CD4-positive, CD25-positive, alpha-beta regulatory T cell (primary cell): ENCODE measurements at regions not wholly inside any gene's neighbourhood (a gene's known extent, or its start where the extent isn't known, plus 50 kb on each side); places are given as distances from the start of the nearest gene placed in this dataset.

Experiments
- ATAC-seq, 2 donors: fragments of 150-1000 bp; cut with Tn5 transposase; one replicate each; pipeline ENCODE4 v1.10.0; 2021; ENCODE audit warnings: low read depth in 2 of 2, moderate number of reproducible peaks in 2 of 2, moderate library complexity in 1 of 2
- DNase-seq, 3 donors: peaks; one replicate each; pipeline versions ENCODE4 v3.0.0 to v3.0.0-alpha.2; 2012 to 2022; ENCODE audit warnings: mixed read lengths in 1 of 3
- H3K27ac ChIP-seq: one replicate; pipeline ENCODE4 v1.7.0; 2013; ENCODE audit warnings: mild to moderate bottlenecking, low read length; ENCODE audit not compliant: insufficient read depth, poor library complexity, severe bottlenecking
- H3K27me3 ChIP-seq: one replicate; pipeline ENCODE4 v1.7.0; 2013; ENCODE audit warnings: low read length; ENCODE audit not compliant: control insufficient read depth, insufficient read depth
- H3K36me3 ChIP-seq: one replicate; pipeline ENCODE4 v1.7.0; 2013; ENCODE audit warnings: mild to moderate bottlenecking, low read length, moderate library complexity; ENCODE audit not compliant: control insufficient read depth, insufficient read depth
- H3K4me1 ChIP-seq: 2 replicates; pipeline ENCODE4 v1.7.0; 2013; ENCODE audit warnings: mild to moderate bottlenecking, low read length; ENCODE audit not compliant: insufficient read depth, control insufficient read depth, poor library complexity, severe bottlenecking
- H3K4me3 ChIP-seq: one replicate; pipeline ENCODE4 v1.7.0; 2013; ENCODE audit warnings: low read depth, mild to moderate bottlenecking, low read length, moderate library complexity
- H3K9me3 ChIP-seq, 2 experiments: 1 replicate in 1 of 2; 2 replicates in 1 of 2; pipeline ENCODE4 v1.7.0; 2013; ENCODE audit warnings: low read length in 2 of 2, mild to moderate bottlenecking in 1 of 2, moderate library complexity in 1 of 2; ENCODE audit not compliant: control insufficient read depth in 2 of 2
- H3K27ac Mint-ChIP-seq, 3 donors: one replicate each; pipeline ENCODE4 v1.8.0; 2020 to 2022; ENCODE audit warnings: mild to moderate bottlenecking in 3 of 3, mixed read lengths in 3 of 3, moderate library complexity in 2 of 3
- H3K27me3 Mint-ChIP-seq: one replicate; pipeline ENCODE4 v1.8.0; 2022; ENCODE audit warnings: mild to moderate bottlenecking, mixed read lengths
- H3K36me3 Mint-ChIP-seq: one replicate; pipeline ENCODE4 v1.8.0; 2020; ENCODE audit warnings: mixed read lengths
- H3K4me1 Mint-ChIP-seq, 4 donors: one replicate each; pipeline ENCODE4 v1.8.0; 2020 to 2022; ENCODE audit warnings: mixed read lengths in 4 of 4, mild to moderate bottlenecking in 1 of 4
- H3K4me3 Mint-ChIP-seq, 4 donors: one replicate each; pipeline ENCODE4 v1.8.0; 2020 to 2022; ENCODE audit warnings: mild to moderate bottlenecking in 4 of 4, mixed read lengths in 4 of 4, moderate library complexity in 3 of 4
- H3K9me3 Mint-ChIP-seq, 7 donors: one replicate each; pipeline ENCODE4 v1.8.0; 2020 to 2022; ENCODE audit warnings: mixed read lengths in 7 of 7, mild to moderate bottlenecking in 3 of 7, moderate library complexity in 2 of 7

- no peak for ATAC-seq
- no peak for DNase-seq
- H3K9me3 Mint-ChIP-seq: peaks cover 0 to 5% (median 0%) of the 10 kb centered on the region in 7 donors
- no peaks in the 10 kb centered on the region for H3K4me1 Mint-ChIP-seq
- H3K27me3 Mint-ChIP-seq: no peaks in the 10 kb centered on the region
- Histone ChIP-seq H3K36me3 (no peaks in the 10 kb centered on the region), H3K9me3 (no peaks in the 10 kb centered on the region), H3K4me1 (no peaks in the 10 kb centered on the region), H3K4me3 (no peak overlapping the region), H3K27me3 (no peaks in the 10 kb centered on the region), H3K27ac (no peak overlapping the region)
- H3K27ac Mint-ChIP-seq: no peak overlapping the region
- H3K4me3 Mint-ChIP-seq: no peak overlapping the region
- no peaks in the 10 kb centered on the region for H3K36me3 Mint-ChIP-seq
These were observed 603.8 kb upstream of the USP24 start for GRCh38 chr1:55819011-55819410.

- Histone ChIP-seq H3K4me3 (no peak overlapping the region), H3K4me1 (no peaks in the 10 kb centered on the region), H3K27ac (no peak overlapping the region), H3K36me3 (no peaks in the 10 kb centered on the region), H3K27me3 (no peaks in the 10 kb centered on the region), H3K9me3 (no peaks in the 10 kb centered on the region)
- no peaks in the 10 kb centered on the region for H3K4me1 Mint-ChIP-seq
- no peak for DNase-seq
- no peaks in the 10 kb centered on the region for H3K27me3 Mint-ChIP-seq
- H3K27ac Mint-ChIP-seq: no peak overlapping the region
- H3K9me3 Mint-ChIP-seq: peaks cover 0 to 4% (median 0%) of the 10 kb centered on the region in 7 donors
- no peak overlapping the region for H3K4me3 Mint-ChIP-seq
- no peaks in the 10 kb centered on the region for H3K36me3 Mint-ChIP-seq
- ATAC-seq: no peak
These were observed 601.6 kb upstream of the USP24 start for GRCh38 chr1:55816456-55817426.

GRCh38 chr1:55815745-55816455 is 600.7 kb upstream of the USP24 start:
- Mint-ChIP-seq H3K9me3 (peaks cover 0 to 3% (median 0%) of the 10 kb centered on the region in 7 donors), H3K4me3 (no peak overlapping the region), H3K27ac (no peak overlapping the region), H3K4me1 (no peaks in the 10 kb centered on the region), H3K36me3 (no peaks in the 10 kb centered on the region), H3K27me3 (peaks cover under 1% of the 10 kb centered on the region)
- Histone ChIP-seq H3K27me3 (no peaks in the 10 kb centered on the region), H3K27ac (no peak overlapping the region), H3K9me3 (no peaks in the 10 kb centered on the region), H3K4me1 (no peaks in the 10 kb centered on the region), H3K36me3 (no peaks in the 10 kb centered on the region), H3K4me3 (no peak overlapping the region)
- ATAC-seq: no peak
- no peak for DNase-seq

- H3K36me3 Mint-ChIP-seq: no peaks in the 10 kb centered on the region
- Histone ChIP-seq H3K27me3 (no peaks in the 10 kb centered on the region), H3K9me3 (no peaks in the 10 kb centered on the region), H3K4me3 (no peak overlapping the region), H3K36me3 (no peaks in the 10 kb centered on the region), H3K27ac (no peak overlapping the region), H3K4me1 (no peaks in the 10 kb centered on the region)
- H3K4me3 Mint-ChIP-seq: no peak overlapping the region
- DNase-seq (no peak), ATAC-seq (no peak)
- H3K4me1 Mint-ChIP-seq: no peaks in the 10 kb centered on the region
- no peak overlapping the region for H3K27ac Mint-ChIP-seq
- peaks cover 0 to 4% (median 0%) of the 10 kb centered on the region in 7 donors for H3K9me3 Mint-ChIP-seq
- peaks cover 5% of the 10 kb centered on the region for H3K27me3 Mint-ChIP-seq
These were observed 599.8 kb upstream of the USP24 start for GRCh38 chr1:55814967-55815366.

- Mint-ChIP-seq H3K27me3 (peaks cover 5% of the 10 kb centered on the region), H3K36me3 (no peaks in the 10 kb centered on the region), H3K4me1 (no peaks in the 10 kb centered on the region), H3K4me3 (no peak overlapping the region), H3K27ac (no peak overlapping the region), H3K9me3 (peaks cover 0 to 5% (median 0%) of the 10 kb centered on the region in 7 donors)
- no peak for ATAC-seq
- Histone ChIP-seq H3K36me3 (no peaks in the 10 kb centered on the region), H3K27ac (no peak overlapping the region), H3K4me1 (no peaks in the 10 kb centered on the region), H3K27me3 (no peaks in the 10 kb centered on the region), H3K9me3 (no peaks in the 10 kb centered on the region), H3K4me3 (no peak overlapping the region)
- DNase-seq: no peak
These were observed 598.5 kb upstream of the USP24 start for GRCh38 chr1:55813618-55814017.

DNA sequence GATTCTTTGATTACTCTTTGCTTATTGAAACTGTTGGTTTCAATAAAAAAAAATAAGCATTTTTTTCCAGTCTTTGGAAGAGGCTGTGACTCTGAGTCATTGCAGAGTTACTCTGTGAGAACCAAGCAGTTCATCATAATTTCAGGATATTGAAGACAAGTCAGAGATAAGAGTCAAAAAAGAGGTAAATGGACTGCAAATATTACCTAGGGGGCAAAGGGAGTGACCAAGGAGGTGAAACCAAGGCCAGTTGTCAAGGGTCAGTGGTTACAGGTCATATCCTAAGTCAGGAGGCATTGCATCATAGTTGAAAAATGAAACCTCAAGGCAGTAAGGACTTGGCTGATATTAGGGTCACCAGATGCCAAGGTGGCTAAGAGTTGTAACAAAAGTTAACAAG is 597.1 kb upstream of the USP24 start:
- ATAC-seq (no peak), DNase-seq (no peak)
- H3K9me3 ChIP-seq: no peaks in the 10 kb centered on the region
- H3K4me3 ChIP-seq: no peak overlapping the region
- no peak overlapping the region for H3K27ac ChIP-seq
- peaks cover 0 to 3% (median 0%) of the 10 kb centered on the region in 7 donors for H3K9me3 Mint-ChIP-seq
- H3K27me3 Mint-ChIP-seq: peaks cover 5% of the 10 kb centered on the region
- H3K36me3 Mint-ChIP-seq: no peaks in the 10 kb centered on the region
- H3K36me3 ChIP-seq: no peaks in the 10 kb centered on the region
- no peaks in the 10 kb centered on the region for H3K4me1 Mint-ChIP-seq
- H3K27me3 ChIP-seq: no peaks in the 10 kb centered on the region
- no peak overlapping the region for H3K4me3 Mint-ChIP-seq
- no peak overlapping the region for H3K27ac Mint-ChIP-seq
- H3K4me1 ChIP-seq: no peaks in the 10 kb centered on the region

DNA sequence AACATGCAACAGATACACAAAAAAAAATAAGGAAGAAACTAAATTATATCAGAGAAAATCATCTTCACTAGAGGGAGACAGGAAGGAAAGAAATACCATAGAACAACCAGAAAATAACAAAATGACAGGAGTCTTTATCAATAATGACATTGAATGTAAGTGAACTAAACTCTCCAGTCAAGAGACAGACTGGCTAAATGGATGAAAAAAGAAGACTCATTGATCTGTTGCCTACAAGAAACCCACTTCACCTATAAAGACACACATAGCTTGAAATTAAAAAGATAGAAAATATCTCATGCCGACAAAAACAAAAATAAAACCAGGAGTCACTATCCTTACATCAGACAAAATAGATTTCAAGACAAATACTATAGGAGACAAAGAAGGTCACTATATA is 593.1 kb upstream of the USP24 start:
- Mint-ChIP-seq H3K9me3 (peaks cover 0 to 12% (median 2%) of the 10 kb centered on the region in 7 donors), H3K27me3 (peaks cover 5% of the 10 kb centered on the region), H3K4me3 (no peak overlapping the region), H3K27ac (no peak overlapping the region), H3K36me3 (no peaks in the 10 kb centered on the region), H3K4me1 (no peaks in the 10 kb centered on the region)
- H3K4me3 ChIP-seq: no peak overlapping the region
- no peak for ATAC-seq
- H3K9me3 ChIP-seq: no peaks in the 10 kb centered on the region
- no peaks in the 10 kb centered on the region for H3K27me3 ChIP-seq
- H3K36me3 ChIP-seq: no peaks in the 10 kb centered on the region
- H3K4me1 ChIP-seq: no peaks in the 10 kb centered on the region
- no peak overlapping the region for H3K27ac ChIP-seq
- DNase-seq: no peak
